ENCODE measurements at regions not wholly inside any gene's neighbourhood (a gene's known extent, or its start where the extent isn't known, plus 50 kb on each side); places are given as distances from the start of the nearest gene placed in this dataset.

DNA sequence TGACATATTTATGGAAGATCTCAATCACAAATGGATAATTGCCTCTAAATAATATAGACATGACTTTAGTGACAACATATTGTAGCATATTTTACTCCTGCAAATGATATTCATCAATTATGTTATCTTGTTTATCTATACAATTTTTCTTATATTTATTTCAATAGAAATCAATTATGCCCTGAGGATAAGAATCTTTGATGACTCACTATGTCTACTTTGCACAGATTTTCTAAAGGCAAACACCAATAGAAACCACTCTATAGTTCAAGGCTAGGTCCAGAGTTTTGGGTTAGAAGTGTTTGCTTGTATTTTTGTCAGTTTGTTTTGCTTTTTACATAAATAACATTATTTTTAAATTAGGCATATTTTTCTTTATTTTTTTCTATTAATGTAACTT lies 879.0 kb downstream of the LTN1 start:
- TF ChIP-seq, protein P1, sequence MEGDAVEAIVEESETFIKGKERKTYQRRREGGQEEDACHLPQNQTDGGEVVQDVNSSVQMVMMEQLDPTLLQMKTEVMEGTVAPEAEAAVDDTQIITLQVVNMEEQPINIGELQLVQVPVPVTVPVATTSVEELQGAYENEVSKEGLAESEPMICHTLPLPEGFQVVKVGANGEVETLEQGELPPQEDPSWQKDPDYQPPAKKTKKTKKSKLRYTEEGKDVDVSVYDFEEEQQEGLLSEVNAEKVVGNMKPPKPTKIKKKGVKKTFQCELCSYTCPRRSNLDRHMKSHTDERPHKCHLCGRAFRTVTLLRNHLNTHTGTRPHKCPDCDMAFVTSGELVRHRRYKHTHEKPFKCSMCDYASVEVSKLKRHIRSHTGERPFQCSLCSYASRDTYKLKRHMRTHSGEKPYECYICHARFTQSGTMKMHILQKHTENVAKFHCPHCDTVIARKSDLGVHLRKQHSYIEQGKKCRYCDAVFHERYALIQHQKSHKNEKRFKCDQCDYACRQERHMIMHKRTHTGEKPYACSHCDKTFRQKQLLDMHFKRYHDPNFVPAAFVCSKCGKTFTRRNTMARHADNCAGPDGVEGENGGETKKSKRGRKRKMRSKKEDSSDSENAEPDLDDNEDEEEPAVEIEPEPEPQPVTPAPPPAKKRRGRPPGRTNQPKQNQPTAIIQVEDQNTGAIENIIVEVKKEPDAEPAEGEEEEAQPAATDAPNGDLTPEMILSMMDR (IDR thresholded peaks at IDR 0.05), result no peak
- TF ChIP-seq POLR2A (IDR thresholded peaks at IDR 0.05), result no peak
